ENCODE measurements at regions not wholly inside any gene's neighbourhood (a gene's known extent, or its start where the extent isn't known, plus 50 kb on each side); places are given as distances from the start of the nearest gene placed in this dataset.

- Histone ChIP-seq H3K4ac (ENCODE audit: low read length) (no peak overlapping the region), H3K14ac (ENCODE audit: low read length) (no peak overlapping the region)
- DNase-seq (ENCODE audit: low spot score): no peak
These were observed 137.8 kb downstream of the GATA3 start for GRCh38 chr10:8192301-8192700.

DNA sequence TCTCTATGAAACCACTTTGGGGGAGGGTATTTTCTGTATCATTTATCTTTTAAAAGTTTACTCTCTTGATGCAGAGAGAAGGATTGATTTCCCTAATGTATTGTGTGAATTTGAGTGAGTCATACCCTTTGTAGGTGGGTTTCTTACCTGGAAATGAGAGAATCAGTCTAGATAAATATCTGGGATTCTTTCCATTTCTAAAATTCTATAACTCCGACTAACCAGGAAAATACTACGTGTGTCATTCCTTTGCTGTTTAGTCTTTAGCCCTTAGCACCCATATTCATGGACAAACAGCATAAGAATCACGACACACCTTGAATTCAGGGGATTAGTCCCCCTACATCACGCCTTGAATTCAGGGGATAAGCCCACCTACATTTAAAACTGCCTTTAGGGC, 139.1 kb downstream of the GATA3 start:
- H3K9ac ChIP-seq (ENCODE audit: low read depth, low read length, poor library complexity): no peak overlapping the region
- H4K8ac ChIP-seq (ENCODE audit: low read depth, low read length): no peak overlapping the region
- no peak overlapping the region for H3K23ac ChIP-seq (ENCODE audit: low read depth, low read length, poor library complexity)
- H3K4me1 ChIP-seq (ENCODE audit: control insufficient read depth in 2 of 2, insufficient read depth in 1 of 2, low read depth in 1 of 2, low read length in 2 of 2): no peaks in the 10 kb centered on the region
- H3K27ac ChIP-seq (replicated peaks; ENCODE audit: low read length): no peak overlapping the region
- no peak overlapping the region for H4K91ac ChIP-seq (ENCODE audit: low read depth, low read length, poor library complexity)
- H3K4ac ChIP-seq (ENCODE audit: low read length): no peak overlapping the region
- no peaks in the 10 kb centered on the region for H3K79me1 ChIP-seq (ENCODE audit: low read depth, low read length)
- no peak overlapping the region for H2AFZ ChIP-seq (ENCODE audit: low read length)
- no peak overlapping the region for H2BK15ac ChIP-seq (ENCODE audit: low read length)
- no peaks in the 10 kb centered on the region for H3K27me3 ChIP-seq (ENCODE audit: control insufficient read depth in 3 of 3, insufficient read depth in 3 of 3, low read depth in 1 of 3, low read length in 3 of 3)
- no peak overlapping the region for H3K4me2 ChIP-seq (ENCODE audit: insufficient read depth, low read length, poor library complexity, severe bottlenecking)
- no CpG with 5 or more reads among the region's 4 CpGs for WGBS, 2 donors (ENCODE audit: extremely low coverage in 2 of 2, insufficient read length in 2 of 2, insufficient replicate concordance in 1 of 2)
- no peak for DNase-seq (ENCODE audit: low spot score)
- no peak overlapping the region for H3K4me3 ChIP-seq (ENCODE audit: low read length in 2 of 2)
- H2BK12ac ChIP-seq (ENCODE audit: low read length): no peak overlapping the region
- H2BK5ac ChIP-seq (ENCODE audit: low read length): no peak overlapping the region
- no peaks in the 10 kb centered on the region for H3K36me3 ChIP-seq (replicated peaks in 1 of 2; ENCODE audit: control insufficient read depth in 2 of 2, insufficient read depth in 2 of 2, low read length in 2 of 2)
- H3K14ac ChIP-seq (ENCODE audit: low read length): no peak overlapping the region
- no peak overlapping the region for H2BK120ac ChIP-seq (ENCODE audit: low read depth, low read length)
- H3K18ac ChIP-seq (ENCODE audit: low read length): no peak overlapping the region
- H3K9me3 ChIP-seq (replicated peaks in 1 of 2; ENCODE audit: control insufficient read depth in 2 of 2, insufficient read depth in 1 of 2, low read depth in 1 of 2, low read length in 2 of 2): no peaks in the 10 kb centered on the region
- no peak overlapping the region for H2AK5ac ChIP-seq (ENCODE audit: low read depth, low read length)

More at GRCh38 chr10:8192301-8192700, 137.8 kb downstream of the GATA3 start:
- H3K4me2 ChIP-seq (ENCODE audit: insufficient read depth, low read length, poor library complexity, severe bottlenecking): no peak overlapping the region
- H3K36me3 ChIP-seq (replicated peaks in 1 of 2; ENCODE audit: control insufficient read depth in 2 of 2, insufficient read depth in 2 of 2, low read length in 2 of 2): no peaks in the 10 kb centered on the region
- H2BK120ac ChIP-seq (ENCODE audit: low read depth, low read length): no peak overlapping the region
- H3K18ac ChIP-seq (ENCODE audit: low read length): no peak overlapping the region
- H4K91ac ChIP-seq (ENCODE audit: low read depth, low read length, poor library complexity): no peak overlapping the region
- H2BK15ac ChIP-seq (ENCODE audit: low read length): no peak overlapping the region
- H3K9ac ChIP-seq (ENCODE audit: low read depth, low read length, poor library complexity): no peak overlapping the region
- H3K23ac ChIP-seq (ENCODE audit: low read depth, low read length, poor library complexity): no peak overlapping the region
- H2AK5ac ChIP-seq (ENCODE audit: low read depth, low read length): no peak overlapping the region
- no peak overlapping the region for H2BK5ac ChIP-seq (ENCODE audit: low read length)
- H4K8ac ChIP-seq (ENCODE audit: low read depth, low read length): no peak overlapping the region
- H3K27me3 ChIP-seq (ENCODE audit: control insufficient read depth in 3 of 3, insufficient read depth in 3 of 3, low read depth in 1 of 3, low read length in 3 of 3): no peaks in the 10 kb centered on the region
- no peak overlapping the region for H3K4me3 ChIP-seq (ENCODE audit: low read length in 2 of 2)
- no peak overlapping the region for H3K27ac ChIP-seq (replicated peaks; ENCODE audit: low read length)
- H3K79me1 ChIP-seq (ENCODE audit: low read depth, low read length): no peaks in the 10 kb centered on the region
- no peak overlapping the region for H2AFZ ChIP-seq (ENCODE audit: low read length)
- no peak overlapping the region for H2BK12ac ChIP-seq (ENCODE audit: low read length)
- no peaks in the 10 kb centered on the region for H3K4me1 ChIP-seq (ENCODE audit: control insufficient read depth in 2 of 2, insufficient read depth in 1 of 2, low read depth in 1 of 2, low read length in 2 of 2)
- no peaks in the 10 kb centered on the region for H3K9me3 ChIP-seq (replicated peaks in 1 of 2; ENCODE audit: control insufficient read depth in 2 of 2, insufficient read depth in 1 of 2, low read depth in 1 of 2, low read length in 2 of 2)

DNA sequence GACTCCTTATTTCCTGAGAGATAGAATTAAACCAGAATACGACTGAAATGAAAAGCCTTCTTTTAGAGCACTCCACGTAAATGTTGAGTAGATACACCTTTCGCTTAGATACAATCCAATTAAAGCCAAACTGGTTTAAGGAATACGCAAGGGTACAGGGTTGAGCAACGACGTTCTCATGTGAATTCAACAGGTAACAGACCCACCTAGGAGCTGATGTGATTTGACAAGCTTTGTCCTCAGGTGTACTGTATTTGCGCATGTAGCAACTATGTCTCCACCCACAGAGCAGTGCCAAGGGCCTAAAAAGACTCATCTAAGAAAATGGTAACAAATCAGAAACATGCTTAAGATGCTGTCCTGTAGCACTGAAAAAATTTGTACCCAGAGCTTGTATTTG, 139.6 kb downstream of the GATA3 start:
- H3K4ac ChIP-seq (ENCODE audit: low read length): no peak overlapping the region
- H2BK12ac ChIP-seq (ENCODE audit: low read length): no peak overlapping the region
- H4K91ac ChIP-seq (ENCODE audit: low read depth, low read length, poor library complexity): no peak overlapping the region
- no peak overlapping the region for H3K23ac ChIP-seq (ENCODE audit: low read depth, low read length, poor library complexity)
- no peak overlapping the region for H3K14ac ChIP-seq (ENCODE audit: low read length)
- no peak overlapping the region for H2BK120ac ChIP-seq (ENCODE audit: low read depth, low read length)
- no peaks in the 10 kb centered on the region for H3K4me1 ChIP-seq (ENCODE audit: control insufficient read depth in 2 of 2, insufficient read depth in 1 of 2, low read depth in 1 of 2, low read length in 2 of 2)
- no CpG with 5 or more reads among the region's 7 CpGs for WGBS, 2 donors (ENCODE audit: extremely low coverage in 2 of 2, insufficient read length in 2 of 2, insufficient replicate concordance in 1 of 2)
- H2BK15ac ChIP-seq (ENCODE audit: low read length): no peak overlapping the region
- no peaks in the 10 kb centered on the region for H3K9me3 ChIP-seq (replicated peaks in 1 of 2; ENCODE audit: control insufficient read depth in 2 of 2, insufficient read depth in 1 of 2, low read depth in 1 of 2, low read length in 2 of 2)
- no peak overlapping the region for H3K18ac ChIP-seq (ENCODE audit: low read length)
- no peak overlapping the region for H3K4me2 ChIP-seq (ENCODE audit: insufficient read depth, low read length, poor library complexity, severe bottlenecking)
- H3K27ac ChIP-seq (replicated peaks; ENCODE audit: low read length): no peak overlapping the region
- H3K36me3 ChIP-seq (replicated peaks in 1 of 2; ENCODE audit: control insufficient read depth in 2 of 2, insufficient read depth in 2 of 2, low read length in 2 of 2): no peaks in the 10 kb centered on the region
- no peak overlapping the region for H2AFZ ChIP-seq (ENCODE audit: low read length)
- H2AK5ac ChIP-seq (ENCODE audit: low read depth, low read length): no peak overlapping the region
- no peak overlapping the region for H3K9ac ChIP-seq (ENCODE audit: low read depth, low read length, poor library complexity)
- H4K8ac ChIP-seq (ENCODE audit: low read depth, low read length): no peak overlapping the region
- no peak overlapping the region for H2BK5ac ChIP-seq (ENCODE audit: low read length)
- H3K4me3 ChIP-seq (ENCODE audit: low read length in 2 of 2): no peak overlapping the region
- no peaks in the 10 kb centered on the region for H3K27me3 ChIP-seq (ENCODE audit: control insufficient read depth in 3 of 3, insufficient read depth in 3 of 3, low read depth in 1 of 3, low read length in 3 of 3)
- no peak for DNase-seq (ENCODE audit: low spot score)
- no peaks in the 10 kb centered on the region for H3K79me1 ChIP-seq (ENCODE audit: low read depth, low read length)

DNA sequence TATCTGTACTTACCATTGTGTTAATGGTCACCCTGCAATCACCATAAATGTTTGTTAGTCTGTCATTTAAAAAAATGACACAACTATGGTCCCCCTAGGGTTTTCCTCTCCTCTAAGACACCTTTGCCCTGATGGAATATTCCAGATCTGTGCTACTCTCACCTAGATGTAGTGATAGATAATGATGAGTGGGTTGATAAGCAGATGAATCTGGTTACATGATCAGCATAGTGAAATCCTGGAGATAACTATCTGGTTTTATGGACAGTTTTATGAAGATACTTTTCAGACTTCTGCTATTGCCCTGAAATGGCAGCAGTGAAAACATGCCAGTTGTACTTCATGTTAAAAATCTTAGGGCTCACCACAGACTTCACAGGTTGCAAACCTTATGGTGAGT, 152.4 kb downstream of the GATA3 start:
- H3K4me3 ChIP-seq (ENCODE audit: low read length in 2 of 2): no peak overlapping the region
- no peak overlapping the region for H3K27ac ChIP-seq (replicated peaks; ENCODE audit: low read length)
- H2BK15ac ChIP-seq (ENCODE audit: low read length): no peak overlapping the region
- no peak overlapping the region for H2AK5ac ChIP-seq (ENCODE audit: low read depth, low read length)
- no peaks in the 10 kb centered on the region for H3K79me1 ChIP-seq (ENCODE audit: low read depth, low read length)
- no peak overlapping the region for H2AFZ ChIP-seq (ENCODE audit: low read length)
- H3K27me3 ChIP-seq (ENCODE audit: control insufficient read depth in 3 of 3, insufficient read depth in 3 of 3, low read depth in 1 of 3, low read length in 3 of 3): no peaks in the 10 kb centered on the region
- H3K14ac ChIP-seq (ENCODE audit: low read length): no peak overlapping the region
- no peak overlapping the region for H3K18ac ChIP-seq (ENCODE audit: low read length)
- no peak overlapping the region for H4K91ac ChIP-seq (ENCODE audit: low read depth, low read length, poor library complexity)
- no peak overlapping the region for H3K4ac ChIP-seq (ENCODE audit: low read length)
- H3K9ac ChIP-seq (ENCODE audit: low read depth, low read length, poor library complexity): no peak overlapping the region
- H2BK12ac ChIP-seq (ENCODE audit: low read length): no peak overlapping the region
- no peaks in the 10 kb centered on the region for H3K9me3 ChIP-seq (replicated peaks in 1 of 2; ENCODE audit: control insufficient read depth in 2 of 2, insufficient read depth in 1 of 2, low read depth in 1 of 2, low read length in 2 of 2)
- H3K36me3 ChIP-seq (replicated peaks in 1 of 2; ENCODE audit: control insufficient read depth in 2 of 2, insufficient read depth in 2 of 2, low read length in 2 of 2): no peaks in the 10 kb centered on the region
- H2BK5ac ChIP-seq (ENCODE audit: low read length): no peak overlapping the region
- no peaks in the 10 kb centered on the region for H3K4me1 ChIP-seq (ENCODE audit: control insufficient read depth in 2 of 2, insufficient read depth in 1 of 2, low read depth in 1 of 2, low read length in 2 of 2)
- H4K8ac ChIP-seq (ENCODE audit: low read depth, low read length): no peak overlapping the region
- DNase-seq (ENCODE audit: low spot score): no peak
- H3K23ac ChIP-seq (ENCODE audit: low read depth, low read length, poor library complexity): no peak overlapping the region
- H2BK120ac ChIP-seq (ENCODE audit: low read depth, low read length): no peak overlapping the region
- no peak overlapping the region for H3K4me2 ChIP-seq (ENCODE audit: insufficient read depth, low read length, poor library complexity, severe bottlenecking)

Data from neuronal stem cell (in vitro differentiated cells).